Spinal cord (tissue), 9 donors: ENCODE measurements at regions not wholly inside any gene's neighbourhood (a gene's known extent, or its start where the extent isn't known, plus 50 kb on each side); places are given as distances from the start of the nearest gene placed in this dataset.

Experiments used
- DNase-seq, 6 donors: peaks; one replicate each; pipeline versions ENCODE4 v3.0.0 to v3.0.0-alpha.2; 2013 to 2015; ENCODE audit warnings: low spot score in 6 of 6, low read depth in 4 of 6
- H3K27ac ChIP-seq: one replicate; pipeline ENCODE4 v1.5.1; 2013; ENCODE audit warnings: low read depth, low read length, control low read depth
- H3K27me3 ChIP-seq: one replicate; pipeline ENCODE4 v1.6.1; 2013; ENCODE audit warnings: low read length; ENCODE audit not compliant: control insufficient read depth, insufficient read depth
- H3K36me3 ChIP-seq: one replicate; pipeline ENCODE4 v1.6.1; 2013; ENCODE audit warnings: low read length; ENCODE audit not compliant: control insufficient read depth, insufficient read depth
- H3K4me1 ChIP-seq: one replicate; pipeline ENCODE4 v1.6.1; 2013; ENCODE audit warnings: low read length; ENCODE audit not compliant: control insufficient read depth, insufficient read depth
- H3K4me3 ChIP-seq: one replicate; pipeline ENCODE4 v1.5.1; 2013; ENCODE audit warnings: low read depth, low read length, control low read depth
- H3K9me3 ChIP-seq: one replicate; pipeline ENCODE4 v1.6.1; 2013; ENCODE audit warnings: low read length; ENCODE audit not compliant: control insufficient read depth, insufficient read depth
- WGBS: methylation state at CpG from one replicate; pipeline ENCODE4 v1.1.5; 2013; ENCODE audit warnings: missing lambda C conversion rate; ENCODE audit not compliant: insufficient coverage; 5-methylcytosine and 5-hydroxymethylcytosine counted together
- donor health status: healthy.

- no peak for DNase-seq
- H3K27ac ChIP-seq = no peak overlapping the region
- WGBS = no CpG with 5 or more reads among the region's 2 CpGs
- H3K27me3 ChIP-seq = peaks cover 8% of the 10 kb centered on the region
- H3K9me3 ChIP-seq = no peaks in the 10 kb centered on the region
- no peaks in the 10 kb centered on the region for H3K4me1 ChIP-seq
- no peaks in the 10 kb centered on the region for H3K36me3 ChIP-seq
- no peak overlapping the region for H3K4me3 ChIP-seq
Measured at GRCh38 chrX:20495575-20495974, 228.9 kb upstream of the RPS6KA3 start.

- no peak overlapping the region for H3K27ac ChIP-seq
- H3K27me3 ChIP-seq = no peaks in the 10 kb centered on the region
- 100% methylated on average over 1 of the region's 1 CpG for WGBS
- H3K9me3 ChIP-seq = no peaks in the 10 kb centered on the region
- no peaks in the 10 kb centered on the region for H3K36me3 ChIP-seq
- no peaks in the 10 kb centered on the region for H3K4me1 ChIP-seq
- H3K4me3 ChIP-seq = no peak overlapping the region
- no peak for DNase-seq
Measured at GRCh38 chrX:20488473-20488872, 221.8 kb upstream of the RPS6KA3 start.

- Histone ChIP-seq H3K27ac (no peak overlapping the region), H3K4me3 (no peak overlapping the region), H3K36me3 (no peaks in the 10 kb centered on the region), H3K27me3 (no peaks in the 10 kb centered on the region), H3K9me3 (no peaks in the 10 kb centered on the region), H3K4me1 (no peaks in the 10 kb centered on the region)
- no peak for DNase-seq
- WGBS = no CpG with 5 or more reads among the region's 1 CpG
Measured at GRCh38 chrX:20487227-20487626, 220.5 kb upstream of the RPS6KA3 start.

GRCh38 chrX:20481632-20482031, 214.9 kb upstream of the RPS6KA3 start:
- Histone ChIP-seq H3K27me3 (peaks cover 10% of the 10 kb centered on the region), H3K9me3 (no peaks in the 10 kb centered on the region), H3K36me3 (no peaks in the 10 kb centered on the region), H3K4me1 (no peaks in the 10 kb centered on the region), H3K27ac (no peak overlapping the region), H3K4me3 (no peak overlapping the region)
- no peak for DNase-seq
- WGBS = 56% methylated on average over 1 of the region's 2 CpGs

GRCh38 chrX:20479896-20480295, 213.2 kb upstream of the RPS6KA3 start:
- WGBS = no CpG with 5 or more reads among the region's 4 CpGs
- DNase-seq = no peak
- Histone ChIP-seq H3K36me3 (no peaks in the 10 kb centered on the region), H3K4me1 (no peaks in the 10 kb centered on the region), H3K4me3 (no peak overlapping the region), H3K27me3 (peaks cover 12% of the 10 kb centered on the region), H3K27ac (no peak overlapping the region), H3K9me3 (no peaks in the 10 kb centered on the region)

- DNase-seq = no peak
- no peak overlapping the region for H3K4me3 ChIP-seq
- peaks cover 12% of the 10 kb centered on the region for H3K27me3 ChIP-seq
- H3K4me1 ChIP-seq = no peaks in the 10 kb centered on the region
- no peak overlapping the region for H3K27ac ChIP-seq
- no peaks in the 10 kb centered on the region for H3K36me3 ChIP-seq
- no CpG with 5 or more reads among the region's 2 CpGs for WGBS
- no peaks in the 10 kb centered on the region for H3K9me3 ChIP-seq
Measured at GRCh38 chrX:20479048-20479447, 212.3 kb upstream of the RPS6KA3 start.

- DNase-seq = peak in 1 of 6 donors; percentile 54
- WGBS = 78% methylated on average over 7 of the region's 8 CpGs
- Histone ChIP-seq H3K36me3 (no peaks in the 10 kb centered on the region), H3K27me3 (peaks cover 15% of the 10 kb centered on the region), H3K4me3 (no peak overlapping the region), H3K9me3 (no peaks in the 10 kb centered on the region), H3K27ac (no peak overlapping the region), H3K4me1 (no peaks in the 10 kb centered on the region)
Measured at GRCh38 chrX:20477836-20478524, 211.3 kb upstream of the RPS6KA3 start.

- no peak for DNase-seq
- H3K4me1 ChIP-seq = no peaks in the 10 kb centered on the region
- 67% methylated on average over 1 of the region's 3 CpGs for WGBS
- no peak overlapping the region for H3K4me3 ChIP-seq
- no peak overlapping the region for H3K27ac ChIP-seq
- peaks cover 15% of the 10 kb centered on the region for H3K27me3 ChIP-seq
- no peaks in the 10 kb centered on the region for H3K36me3 ChIP-seq
- no peaks in the 10 kb centered on the region for H3K9me3 ChIP-seq
Measured at GRCh38 chrX:20477219-20477618, 210.5 kb upstream of the RPS6KA3 start.

GRCh38 chrX:20472620-20473258, 206.0 kb upstream of the RPS6KA3 start:
- Histone ChIP-seq H3K4me3 (no peak overlapping the region), H3K27me3 (peaks cover 12% of the 10 kb centered on the region), H3K4me1 (no peaks in the 10 kb centered on the region), H3K36me3 (no peaks in the 10 kb centered on the region), H3K9me3 (no peaks in the 10 kb centered on the region), H3K27ac (no peak overlapping the region)
- no peak for DNase-seq
- WGBS = 88% methylated on average over 1 of the region's 4 CpGs

- H3K9me3 ChIP-seq = no peaks in the 10 kb centered on the region
- H3K4me1 ChIP-seq = no peaks in the 10 kb centered on the region
- no peak overlapping the region for H3K4me3 ChIP-seq
- WGBS = no CpG with 5 or more reads among the region's 1 CpG
- no peak overlapping the region for H3K27ac ChIP-seq
- peak in 1 of 6 donors; percentile 30 for DNase-seq
- H3K27me3 ChIP-seq = peaks cover 11% of the 10 kb centered on the region
- no peaks in the 10 kb centered on the region for H3K36me3 ChIP-seq
Measured at GRCh38 chrX:20472148-20472547, 205.4 kb upstream of the RPS6KA3 start.
